ENCODE measurements at regions not wholly inside any gene's neighbourhood (a gene's known extent, or its start where the extent isn't known, plus 50 kb on each side); places are given as distances from the start of the nearest gene placed in this dataset.
"Not testable (repeated sequence)": the region's sequence is repeated elsewhere in the genome, so short reads cannot be mapped to it uniquely, and the experiment has no call there.

- DNase-seq (ENCODE audit: low read depth) = no peak
- H3K4me3 ChIP-seq (ENCODE audit: low read depth, low read length) = no peak overlapping the region
- no peak for TF ChIP-seq CTCF (IDR thresholded peaks at IDR 0.05; ENCODE audit: insufficient read depth, low read length, poor library complexity, severe bottlenecking)
- H3K27me3 ChIP-seq (ENCODE audit: control insufficient read depth, insufficient read depth, low read length) = no peaks in the 10 kb centered on the region
- H3K36me3 ChIP-seq (ENCODE audit: control insufficient read depth, insufficient read depth, low read length) = no peaks in the 10 kb centered on the region
These were observed 163.0 kb downstream of the ATP23 start for GRCh38 chr12:58104351-58104755.

GRCh38 chr12:58105225-58106119, 164.1 kb downstream of the ATP23 start:
- H3K27me3 ChIP-seq (ENCODE audit: control insufficient read depth, insufficient read depth, low read length) = no peaks in the 10 kb centered on the region
- no peaks in the 10 kb centered on the region for H3K36me3 ChIP-seq (ENCODE audit: control insufficient read depth, insufficient read depth, low read length)
- peak; percentile 31 for TF ChIP-seq CTCF (IDR thresholded peaks at IDR 0.05; ENCODE audit: insufficient read depth, low read length, poor library complexity, severe bottlenecking)
- no peak overlapping the region for H3K4me3 ChIP-seq (ENCODE audit: low read depth, low read length)
- no peak for DNase-seq (ENCODE audit: low read depth)

GRCh38 chr12:58106195-58106594, 164.8 kb downstream of the ATP23 start:
- DNase-seq (ENCODE audit: low read depth) = no peak
- Histone ChIP-seq H3K4me3 (ENCODE audit: low read depth, low read length) (no peak overlapping the region), H3K36me3 (ENCODE audit: control insufficient read depth, insufficient read depth, low read length) (no peaks in the 10 kb centered on the region), H3K27me3 (ENCODE audit: control insufficient read depth, insufficient read depth, low read length) (no peaks in the 10 kb centered on the region)
- TF ChIP-seq CTCF (IDR thresholded peaks at IDR 0.05; ENCODE audit: insufficient read depth, low read length, poor library complexity, severe bottlenecking) = no peak

GRCh38 chr12:58117201-58117600, 175.8 kb downstream of the ATP23 start:
- no peaks in the 10 kb centered on the region for H3K36me3 ChIP-seq (ENCODE audit: control insufficient read depth, insufficient read depth, low read length)
- DNase-seq (ENCODE audit: low read depth) = no peak
- no peak for TF ChIP-seq CTCF (IDR thresholded peaks at IDR 0.05; ENCODE audit: insufficient read depth, low read length, poor library complexity, severe bottlenecking)
- H3K27me3 ChIP-seq (ENCODE audit: control insufficient read depth, insufficient read depth, low read length) = no peaks in the 10 kb centered on the region
- no peak overlapping the region for H3K4me3 ChIP-seq (ENCODE audit: low read depth, low read length)

- no peak for TF ChIP-seq CTCF (IDR thresholded peaks at IDR 0.05; ENCODE audit: insufficient read depth, low read length, poor library complexity, severe bottlenecking)
- Histone ChIP-seq H3K27me3 (ENCODE audit: control insufficient read depth, insufficient read depth, low read length) (no peaks in the 10 kb centered on the region), H3K36me3 (ENCODE audit: control insufficient read depth, insufficient read depth, low read length) (no peaks in the 10 kb centered on the region), H3K4me3 (ENCODE audit: low read depth, low read length) (no peak overlapping the region)
- DNase-seq (ENCODE audit: low read depth) = no peak
These were observed 176.3 kb downstream of the ATP23 start for GRCh38 chr12:58117667-58118066.

- not testable (repeated sequence) for DNase-seq (ENCODE audit: low read depth); H3K4me3 ChIP-seq (ENCODE audit: low read depth, low read length); H3K27me3 ChIP-seq (ENCODE audit: control insufficient read depth, insufficient read depth, low read length); H3K36me3 ChIP-seq (ENCODE audit: control insufficient read depth, insufficient read depth, low read length)
These were observed 184.4 kb downstream of the ATP23 start for GRCh38 chr12:58125761-58126160.

Measured in kidney epithelial cell (primary cell).